ENCODE measurements at regions not wholly inside any gene's neighbourhood (a gene's known extent, or its start where the extent isn't known, plus 50 kb on each side); places are given as distances from the start of the nearest gene placed in this dataset.
"Not testable (repeated sequence)": the region's sequence is repeated elsewhere in the genome, so short reads cannot be mapped to it uniquely, and the experiment has no call there.

GRCh38 chr3:28139967-28140634, 101.3 kb upstream of the CMC1 start:
- DNase-seq (ENCODE audit: low read depth in 2 of 2), result no peak

- DNase-seq (ENCODE audit: low read depth in 2 of 2), result no peak
Measured at GRCh38 chr3:28140664-28141063, 100.8 kb upstream of the CMC1 start.

- DNase-seq (ENCODE audit: low read depth in 2 of 2), result no peak
Measured at GRCh38 chr3:28149960-28150359, 91.5 kb upstream of the CMC1 start.

GRCh38 chr3:28150465-28151206, 90.8 kb upstream of the CMC1 start:
- no peak for DNase-seq (ENCODE audit: low read depth in 2 of 2)

- DNase-seq (ENCODE audit: low read depth in 2 of 2), result no peak
Measured at GRCh38 chr3:28151207-28151550, 90.2 kb upstream of the CMC1 start.

GRCh38 chr3:28151608-28152228, 89.7 kb upstream of the CMC1 start:
- no peak for DNase-seq (ENCODE audit: low read depth in 2 of 2)

- DNase-seq (ENCODE audit: low read depth in 2 of 2), result no peak
Measured at GRCh38 chr3:28155631-28156030, 85.8 kb upstream of the CMC1 start.

GRCh38 chr3:28156599-28156998, 84.8 kb upstream of the CMC1 start:
- DNase-seq (ENCODE audit: low read depth in 2 of 2), result not testable (repeated sequence)

- no peak for DNase-seq (ENCODE audit: low read depth in 2 of 2)
Measured at GRCh38 chr3:28171962-28172361, 69.5 kb upstream of the CMC1 start.

GRCh38 chr3:28172748-28173147, 68.7 kb upstream of the CMC1 start:
- DNase-seq (ENCODE audit: low read depth in 2 of 2), result no peak

GRCh38 chr3:28173836-28174235, 67.6 kb upstream of the CMC1 start:
- no peak for DNase-seq (ENCODE audit: low read depth in 2 of 2)

- DNase-seq (ENCODE audit: low read depth in 2 of 2), result no peak
Measured at GRCh38 chr3:28186748-28187147, 54.7 kb upstream of the CMC1 start.

- no peak for DNase-seq (ENCODE audit: low read depth in 2 of 2)
Measured at GRCh38 chr3:28188686-28189085, 52.7 kb upstream of the CMC1 start.

- DNase-seq (ENCODE audit: low read depth in 2 of 2), result no peak
Measured at GRCh38 chr3:28191363-28191762, 50.1 kb upstream of the CMC1 start.

All from stimulated activated CD4-positive, alpha-beta T cell treated with anti-CD3 and anti-CD28 coated beads, Interleukin-1b, Interleukin-23, amount 100 ng/mL, for 4 hours (primary cell).